ENCODE measurements at regions not wholly inside any gene's neighbourhood (a gene's known extent, or its start where the extent isn't known, plus 50 kb on each side); places are given as distances from the start of the nearest gene placed in this dataset.

DNA sequence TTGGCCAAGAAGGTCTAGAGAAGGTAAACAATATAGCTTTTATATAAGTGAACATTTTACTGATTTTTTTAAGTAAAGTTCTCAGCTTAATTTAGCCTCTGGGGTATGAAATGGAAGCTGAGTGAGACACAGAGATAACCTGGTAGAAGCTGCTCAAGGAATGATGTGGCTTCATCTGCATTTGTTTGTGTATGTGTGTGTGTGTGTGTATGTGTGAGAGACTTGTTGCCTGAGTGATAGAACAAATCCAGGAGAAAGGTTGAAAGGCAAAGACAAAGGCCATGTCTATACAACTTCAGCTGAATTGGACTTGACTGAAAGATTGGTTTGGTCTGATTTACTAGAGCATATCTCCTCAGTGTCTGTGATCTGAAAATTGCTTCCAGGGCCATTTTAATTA lies 63.6 kb downstream of the PCDH7 start:
- Mint-ChIP-seq H3K27ac (no peak overlapping the region), H3K4me1 (ENCODE audit: low read depth) (no peaks in the 10 kb centered on the region), H3K4me3 (no peak overlapping the region), H3K36me3 (ENCODE audit: low read depth) (no peaks in the 10 kb centered on the region), H3K9me3 (no peaks in the 10 kb centered on the region; the same call in 1 of the 2 replicates), H3K27me3 (ENCODE audit: insufficient read depth) (no peaks in the 10 kb centered on the region)
- no peak for DNase-seq
- no peak for TF ChIP-seq CTCF (IDR thresholded peaks at IDR 0.05)

DNA sequence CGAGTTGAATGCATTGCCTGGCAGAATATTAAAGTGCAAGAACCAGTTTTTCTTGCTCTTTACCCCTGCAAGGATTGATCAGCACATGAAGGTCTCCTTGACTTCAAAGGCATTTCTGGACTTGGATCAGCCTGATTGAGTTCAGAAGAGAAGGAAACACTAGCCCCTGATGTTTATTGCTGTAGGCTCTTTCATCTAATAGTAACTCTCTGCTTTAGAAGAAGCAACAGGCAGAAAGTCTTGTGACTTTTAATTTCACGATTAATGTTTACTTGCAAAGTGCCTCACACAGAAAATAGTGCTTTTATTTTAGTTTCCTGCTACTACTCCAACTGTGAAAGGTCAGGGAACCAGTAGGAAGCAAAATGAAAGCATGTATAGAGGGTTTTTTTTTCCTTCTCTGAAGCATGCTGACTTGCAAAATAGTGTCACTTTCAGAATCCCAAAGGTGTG lies 69.1 kb downstream of the PCDH7 start:
- H3K4me1 Mint-ChIP-seq (ENCODE audit: low read depth): no peaks in the 10 kb centered on the region

DNA sequence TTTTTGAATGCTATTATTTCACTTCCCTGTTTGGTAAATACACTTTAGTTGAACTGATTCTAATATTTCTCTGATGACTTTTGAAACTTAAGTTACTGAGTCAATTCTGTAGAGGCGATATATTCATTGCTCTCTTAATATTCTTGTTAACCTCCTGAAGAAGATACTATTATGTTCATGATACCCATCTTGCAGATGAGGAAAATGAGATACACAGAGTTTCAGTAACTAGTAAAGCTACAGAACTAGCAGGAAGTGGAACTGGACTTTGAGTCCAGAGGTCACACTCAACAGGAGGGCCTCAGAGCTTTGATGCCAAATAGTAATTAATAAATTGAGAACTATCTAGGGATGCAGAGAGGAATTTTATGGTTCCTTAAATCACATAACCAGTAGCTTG lies 70.0 kb downstream of the PCDH7 start:
- Mint-ChIP-seq H3K4me1 (ENCODE audit: low read depth) (no peaks in the 10 kb centered on the region), H3K36me3 (ENCODE audit: low read depth) (no peaks in the 10 kb centered on the region), H3K9me3 (peaks cover 7% of the 10 kb centered on the region; the same call in 1 of the 2 replicates), H3K27ac (no peak overlapping the region), H3K27me3 (ENCODE audit: insufficient read depth) (peaks cover 2% of the 10 kb centered on the region; the same call in 1 of the 2 replicates), H3K4me3 (no peak overlapping the region)
- DNase-seq: no peak
- no peak for TF ChIP-seq CTCF (IDR thresholded peaks at IDR 0.05)

More for the DNA sequence above, 69.1 kb downstream of the PCDH7 start:
- no peak for TF ChIP-seq CTCF (IDR thresholded peaks at IDR 0.05)
- no peak overlapping the region for H3K4me3 Mint-ChIP-seq
- H3K9me3 Mint-ChIP-seq: peaks cover 7% of the 10 kb centered on the region; the same call in 1 of the 2 replicates
- no peak overlapping the region for H3K27ac Mint-ChIP-seq
- H3K36me3 Mint-ChIP-seq (ENCODE audit: low read depth): no peaks in the 10 kb centered on the region
- peaks cover 2% of the 10 kb centered on the region; the same call in 1 of the 2 replicates for H3K27me3 Mint-ChIP-seq (ENCODE audit: insufficient read depth)
- DNase-seq: no peak

DNA sequence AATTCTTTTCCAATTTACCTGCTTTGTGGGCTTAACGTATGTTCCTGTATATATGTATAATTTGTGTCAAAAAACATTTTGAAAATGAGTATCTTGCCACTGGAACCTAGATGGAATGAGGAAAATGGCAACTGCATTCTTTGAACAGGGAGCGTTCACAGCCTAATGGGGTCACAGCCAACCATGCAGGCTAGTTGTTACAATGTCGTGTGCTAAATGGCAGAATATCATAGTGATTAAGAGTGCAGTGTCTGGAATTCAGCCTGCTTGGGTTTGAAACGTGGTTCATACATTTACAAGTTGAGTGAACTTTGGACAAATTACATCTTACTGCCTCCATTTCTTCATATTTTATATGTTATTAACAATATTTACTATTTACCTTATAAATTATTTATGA lies 70.8 kb downstream of the PCDH7 start:
- Mint-ChIP-seq H3K36me3 (ENCODE audit: low read depth) (no peaks in the 10 kb centered on the region), H3K4me1 (ENCODE audit: low read depth) (no peaks in the 10 kb centered on the region), H3K27ac (no peak overlapping the region), H3K4me3 (no peak overlapping the region), H3K9me3 (peaks cover 7% of the 10 kb centered on the region; the same call in 1 of the 2 replicates), H3K27me3 (ENCODE audit: insufficient read depth) (peaks cover 2% of the 10 kb centered on the region; the same call in 1 of the 2 replicates)
- TF ChIP-seq CTCF (IDR thresholded peaks at IDR 0.05): no peak
- DNase-seq: no peak

- Mint-ChIP-seq H3K4me3 (no peak overlapping the region), H3K9me3 (peaks cover 7% of the 10 kb centered on the region; the same call in 1 of the 2 replicates), H3K27ac (no peak overlapping the region), H3K36me3 (ENCODE audit: low read depth) (no peaks in the 10 kb centered on the region), H3K4me1 (ENCODE audit: low read depth) (no peaks in the 10 kb centered on the region), H3K27me3 (ENCODE audit: insufficient read depth) (peaks cover 2% of the 10 kb centered on the region; the same call in 1 of the 2 replicates)
- no peak for DNase-seq
- TF ChIP-seq CTCF (IDR thresholded peaks at IDR 0.05): no peak
Observed at GRCh38 chr4:30792601-30793000, 72.4 kb downstream of the PCDH7 start.

Measured in HFFc6 (cell line).